Stimulated activated CD4-positive, alpha-beta T cell treated with anti-CD3 and anti-CD28 coated beads, TNF-alpha, amount 100 ng/mL, for 24 hours (primary cell): ENCODE measurements at regions not wholly inside any gene's neighbourhood (a gene's known extent, or its start where the extent isn't known, plus 50 kb on each side); places are given as distances from the start of the nearest gene placed in this dataset.

Source experiments
- DNase-seq, 3 experiments: peaks; one replicate each; pipeline ENCODE4 v3.0.0-alpha.2; 2020; ENCODE audit warnings: low read depth in 3 of 3

- DNase-seq, result no peak
Observed at GRCh38 chr18:40904295-40904694, 1050.7 kb upstream of the PIK3C3 start.

GRCh38 chr18:40902436-40902835 is 1052.6 kb upstream of the PIK3C3 start:
- DNase-seq, result no peak

- DNase-seq, result no peak
Observed at GRCh38 chr18:40897884-40898283, 1057.2 kb upstream of the PIK3C3 start.

GRCh38 chr18:40883271-40883670 is 1071.8 kb upstream of the PIK3C3 start:
- DNase-seq, result no peak

- no peak for DNase-seq
Observed at GRCh38 chr18:40882468-40882867, 1072.6 kb upstream of the PIK3C3 start.

GRCh38 chr18:40878371-40878770 is 1076.7 kb upstream of the PIK3C3 start:
- no peak for DNase-seq

GRCh38 chr18:40877096-40877495 is 1077.9 kb upstream of the PIK3C3 start:
- DNase-seq, result no peak

- no peak for DNase-seq
Observed at GRCh38 chr18:40875101-40875615, 1079.9 kb upstream of the PIK3C3 start.

GRCh38 chr18:40874233-40874632 is 1080.8 kb upstream of the PIK3C3 start:
- no peak for DNase-seq

GRCh38 chr18:40868110-40868858 is 1086.8 kb upstream of the PIK3C3 start:
- DNase-seq, result no peak

GRCh38 chr18:40867459-40867858 is 1087.6 kb upstream of the PIK3C3 start:
- no peak for DNase-seq

GRCh38 chr18:40866968-40867367 is 1088.1 kb upstream of the PIK3C3 start:
- DNase-seq, result no peak

- no peak for DNase-seq
Observed at GRCh38 chr18:40866013-40866645, 1088.9 kb upstream of the PIK3C3 start.

- no peak for DNase-seq
Observed at GRCh38 chr18:40864846-40865245, 1090.2 kb upstream of the PIK3C3 start.

- no peak for DNase-seq
Observed at GRCh38 chr18:40863801-40864200, 1091.2 kb upstream of the PIK3C3 start.

GRCh38 chr18:40860189-40860588 is 1094.8 kb upstream of the PIK3C3 start:
- no peak for DNase-seq

- no peak for DNase-seq
Observed at GRCh38 chr18:40855661-40856060, 1099.4 kb upstream of the PIK3C3 start.

- no peak for DNase-seq
Observed at GRCh38 chr18:40852406-40852805, 1102.6 kb upstream of the PIK3C3 start.

GRCh38 chr18:40851014-40851429 is 1104.0 kb upstream of the PIK3C3 start:
- DNase-seq, result no peak

- DNase-seq, result no peak
Observed at GRCh38 chr18:40849886-40850285, 1105.1 kb upstream of the PIK3C3 start.

GRCh38 chr18:40841467-40841866 is 1113.6 kb upstream of the PIK3C3 start:
- DNase-seq, result no peak

GRCh38 chr18:40841063-40841462 is 1114.0 kb upstream of the PIK3C3 start:
- no peak for DNase-seq

- DNase-seq, result no peak
Observed at GRCh38 chr18:40832362-40832761, 1122.7 kb upstream of the PIK3C3 start.
